Ovary (tissue), 7 donors: ENCODE measurements at regions not wholly inside any gene's neighbourhood (a gene's known extent, or its start where the extent isn't known, plus 50 kb on each side); places are given as distances from the start of the nearest gene placed in this dataset.

Source experiments
- DNase-seq, 5 donors: peaks; one replicate each; pipeline ENCODE4 v3.0.0-alpha.2; 2019 to 2020
- H3K27ac ChIP-seq, 2 donors: fragments of 200-600 bp; one replicate each; pipeline versions ENCODE4 v1.5.1 to v1.8.0; 2019 to 2022
- H3K27me3 ChIP-seq: fragments of 200-600 bp; one replicate; pipeline ENCODE4 v1.8.0; 2022
- H3K36me3 ChIP-seq: fragments of 200-600 bp; sonication (generic); one replicate; pipeline ENCODE4 v1.5.1; 2019
- H3K4me1 ChIP-seq: one replicate; pipeline ENCODE4 v1.8.1; 2013; ENCODE audit warnings: mild to moderate bottlenecking, moderate library complexity; ENCODE audit not compliant: insufficient read depth
- H3K4me3 ChIP-seq: fragments of 200-600 bp; sonication (generic); one replicate; pipeline ENCODE4 v1.5.1; 2017
- H3K9me3 ChIP-seq, 2 donors: fragments of 200-600 bp in 1 of 2; sonication (generic) in 1 of 2; one replicate each; pipeline versions ENCODE4 v1.5.1 to v1.8.1; 2013 to 2019; ENCODE audit warnings: mild to moderate bottlenecking in 1 of 2, moderate library complexity in 1 of 2
- EP300 ChIP-seq: sonication (generic); formaldehyde crosslinking; IDR thresholded peaks from one replicate; pipeline ENCODE4 v1.6.1; 2017; ENCODE audit warnings: antibody characterized with exemption
- POLR2A ChIP-seq: fragments of 450-650 bp; IDR thresholded peaks from one replicate; pipeline ENCODE4 v1.6.1; 2017; ENCODE audit warnings: antibody characterized with exemption, mild to moderate bottlenecking, moderate library complexity
- WGBS, 3 donors: extraction: QIAGEN DNeasy Blood & Tissue Kit in 1 of 3; methylation state at CpG; one replicate each; pipeline versions ENCODE4 v1.1.5 to v1.1.7; 2013 to 2017; 5-methylcytosine and 5-hydroxymethylcytosine counted together
- intact Hi-C, 4 donors: fragments of 100-400 bp; cut with DNase I; formaldehyde crosslinking; loops; one replicate each; pipeline versions ENCODE4 v1.11.0 to v1.15.1; 2022 to 2023
- TF ChIP-seq, protein P1 (sequence below), 3 donors: fragments of 450-650 bp in 2 of 3; fragments of 200-600 bp in 1 of 3; IDR thresholded peaks; one replicate each; pipeline versions ENCODE4 v1.5.1 to v1.8.0; 2016 to 2022; ENCODE audit warnings: antibody characterized with exemption in 3 of 3, mild to moderate bottlenecking in 1 of 3
- donor health status: DM: no; HTN: no; CAD: no; lungs with moderate emphysema.
- donor health status: DM: no; HTN: no; CAD: no.
- donor health status: Bipolar disorder and iron deficiency.
- donor health status: DM: no; HTN: no; CAD: no.
- donor health status: DM: yes; HTN: yes; CAD: no.

- no peak for DNase-seq
- H3K4me3 ChIP-seq = no peak overlapping the region
- WGBS, 3 donors = 86 to 96% (median 87%) methylated on average over 1 of the region's 1 CpG
- TF ChIP-seq EP300 = no peak
- no peak overlapping the region for H3K27ac ChIP-seq
- no peaks in the 10 kb centered on the region for H3K27me3 ChIP-seq
- no peaks in the 10 kb centered on the region for H3K36me3 ChIP-seq
- intact Hi-C loops = no loop called here
- H3K9me3 ChIP-seq = no peaks in the 10 kb centered on the region
- no peaks in the 10 kb centered on the region for H3K4me1 ChIP-seq
Measured at GRCh38 chr14:42629553-42629952, 1022.9 kb downstream of the LRFN5 start.

GRCh38 chr14:42628602-42629001, 1021.9 kb downstream of the LRFN5 start:
- no peak overlapping the region for H3K4me3 ChIP-seq
- H3K36me3 ChIP-seq = no peaks in the 10 kb centered on the region
- no peaks in the 10 kb centered on the region for H3K9me3 ChIP-seq
- no peak for DNase-seq
- intact Hi-C loops = no loop called here
- TF ChIP-seq EP300 (no peak), POLR2A (no peak)
- TF ChIP-seq, protein P1, sequence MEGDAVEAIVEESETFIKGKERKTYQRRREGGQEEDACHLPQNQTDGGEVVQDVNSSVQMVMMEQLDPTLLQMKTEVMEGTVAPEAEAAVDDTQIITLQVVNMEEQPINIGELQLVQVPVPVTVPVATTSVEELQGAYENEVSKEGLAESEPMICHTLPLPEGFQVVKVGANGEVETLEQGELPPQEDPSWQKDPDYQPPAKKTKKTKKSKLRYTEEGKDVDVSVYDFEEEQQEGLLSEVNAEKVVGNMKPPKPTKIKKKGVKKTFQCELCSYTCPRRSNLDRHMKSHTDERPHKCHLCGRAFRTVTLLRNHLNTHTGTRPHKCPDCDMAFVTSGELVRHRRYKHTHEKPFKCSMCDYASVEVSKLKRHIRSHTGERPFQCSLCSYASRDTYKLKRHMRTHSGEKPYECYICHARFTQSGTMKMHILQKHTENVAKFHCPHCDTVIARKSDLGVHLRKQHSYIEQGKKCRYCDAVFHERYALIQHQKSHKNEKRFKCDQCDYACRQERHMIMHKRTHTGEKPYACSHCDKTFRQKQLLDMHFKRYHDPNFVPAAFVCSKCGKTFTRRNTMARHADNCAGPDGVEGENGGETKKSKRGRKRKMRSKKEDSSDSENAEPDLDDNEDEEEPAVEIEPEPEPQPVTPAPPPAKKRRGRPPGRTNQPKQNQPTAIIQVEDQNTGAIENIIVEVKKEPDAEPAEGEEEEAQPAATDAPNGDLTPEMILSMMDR (IDR thresholded peaks at IDR 0.05) = no peak
- no peak overlapping the region for H3K27ac ChIP-seq
- H3K4me1 ChIP-seq = no peaks in the 10 kb centered on the region
- WGBS, 3 donors = 74 to 85% (median 80%) methylated on average over 1 of the region's 1 CpG
- H3K27me3 ChIP-seq = no peaks in the 10 kb centered on the region

DNA sequence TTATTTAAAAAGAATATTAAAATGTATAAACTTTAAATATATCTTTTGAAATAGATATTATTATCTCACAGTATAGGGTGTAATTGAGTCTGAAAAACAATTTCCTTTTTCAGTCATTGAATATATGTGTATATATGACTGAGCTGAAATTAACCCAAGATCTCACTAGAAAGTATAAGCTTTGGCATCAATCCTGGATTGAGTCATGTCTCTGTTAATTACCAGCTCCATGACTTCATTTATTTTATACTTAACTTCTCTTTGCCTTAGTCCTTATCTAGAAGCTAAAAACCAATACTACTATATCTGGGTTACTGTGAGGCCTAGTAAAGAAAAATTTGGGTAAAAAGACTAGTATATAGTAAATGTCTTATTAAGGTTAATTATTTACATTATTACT, 1020.3 kb downstream of the LRFN5 start:
- Histone ChIP-seq H3K4me1 (no peaks in the 10 kb centered on the region), H3K36me3 (no peaks in the 10 kb centered on the region)

GRCh38 chr14:42624980-42625761, 1018.5 kb downstream of the LRFN5 start:
- no peak for DNase-seq
- H3K9me3 ChIP-seq = no peaks in the 10 kb centered on the region
- TF ChIP-seq POLR2A (no peak), EP300 (no peak)
- TF ChIP-seq, protein P1 (IDR thresholded peaks at IDR 0.05) = no peak
- H3K27me3 ChIP-seq = no peaks in the 10 kb centered on the region
- H3K36me3 ChIP-seq = no peaks in the 10 kb centered on the region
- H3K27ac ChIP-seq = no peak overlapping the region
- intact Hi-C loops = no loop called here
- no peak overlapping the region for H3K4me3 ChIP-seq
- 6 to 11% (median 11%) methylated on average over 1 of the region's 1 CpG for WGBS, 3 donors
- no peaks in the 10 kb centered on the region for H3K4me1 ChIP-seq

More for the DNA sequence above, 1020.3 kb downstream of the LRFN5 start:
- intact Hi-C loops = no loop called here
- Histone ChIP-seq H3K27ac (no peak overlapping the region), H3K4me3 (no peak overlapping the region), H3K9me3 (no peaks in the 10 kb centered on the region), H3K27me3 (no peaks in the 10 kb centered on the region)
- TF ChIP-seq POLR2A (no peak), EP300 (no peak)
- TF ChIP-seq, protein P1 (IDR thresholded peaks at IDR 0.05) = no peak
- DNase-seq = no peak

DNA sequence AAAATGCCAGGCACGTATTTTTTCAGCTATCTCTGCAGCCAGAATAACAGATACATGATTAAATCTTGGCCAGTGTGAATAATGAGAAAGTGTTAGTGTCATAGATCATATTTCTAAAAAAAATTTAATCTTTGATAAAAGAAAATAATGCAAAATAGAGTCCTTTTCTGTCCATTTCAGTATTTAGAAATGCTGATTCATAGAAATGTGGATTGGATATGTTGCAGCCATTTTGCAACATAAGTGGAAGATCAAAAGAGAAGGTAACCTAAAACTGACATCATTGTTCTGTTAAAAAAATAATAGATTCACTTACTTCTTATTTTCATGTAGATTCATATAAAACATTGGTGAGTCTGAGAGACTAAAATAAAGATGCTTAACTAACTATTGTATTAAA, 1010.3 kb downstream of the LRFN5 start:
- DNase-seq = no peak
- H3K9me3 ChIP-seq = no peaks in the 10 kb centered on the region
- 55 to 74% (median 71%) methylated on average over 1 of the region's 1 CpG for WGBS, 3 donors
- H3K4me1 ChIP-seq = no peaks in the 10 kb centered on the region
- no peaks in the 10 kb centered on the region for H3K36me3 ChIP-seq
- H3K4me3 ChIP-seq = no peak overlapping the region
- no peak for TF ChIP-seq POLR2A
- TF ChIP-seq, protein P1 (IDR thresholded peaks at IDR 0.05) = no peak
- no peak for TF ChIP-seq EP300
- H3K27me3 ChIP-seq = no peaks in the 10 kb centered on the region
- intact Hi-C loops = no loop called here
- no peak overlapping the region for H3K27ac ChIP-seq
